Pons (tissue), 1 donor: ENCODE measurements at regions not wholly inside any gene's neighbourhood (a gene's known extent, or its start where the extent isn't known, plus 50 kb on each side); places are given as distances from the start of the nearest gene placed in this dataset.
"Not testable (repeated sequence)": the region's sequence is repeated elsewhere in the genome, so short reads cannot be mapped to it uniquely, and the experiment has no call there.

Experiments used
- DNase-seq: peaks from one replicate; pipeline ENCODE4 v3.0.0-alpha.2; 2016; ENCODE audit warnings: low spot score

GRCh38 chr11:134665571-134666270 lies 253.7 kb upstream of the B3GAT1 start:
- no peak for DNase-seq

- DNase-seq = no peak
These were observed 253.1 kb upstream of the B3GAT1 start for GRCh38 chr11:134665188-134665535.

GRCh38 chr11:134664447-134665187 lies 252.6 kb upstream of the B3GAT1 start:
- no peak for DNase-seq

GRCh38 chr11:134663506-134664313 lies 251.7 kb upstream of the B3GAT1 start:
- DNase-seq = no peak

GRCh38 chr11:134662629-134663360 lies 250.8 kb upstream of the B3GAT1 start:
- no peak for DNase-seq

GRCh38 chr11:134661660-134662059 lies 249.6 kb upstream of the B3GAT1 start:
- DNase-seq = no peak

- no peak for DNase-seq
These were observed 248.4 kb upstream of the B3GAT1 start for GRCh38 chr11:134660416-134660815.

- no peak for DNase-seq
These were observed 247.8 kb upstream of the B3GAT1 start for GRCh38 chr11:134659882-134660281.

- DNase-seq = no peak
These were observed 246.6 kb upstream of the B3GAT1 start for GRCh38 chr11:134658481-134659225.

GRCh38 chr11:134657631-134658030 lies 245.6 kb upstream of the B3GAT1 start:
- no peak for DNase-seq

- no peak for DNase-seq
These were observed 245.0 kb upstream of the B3GAT1 start for GRCh38 chr11:134656861-134657540.

GRCh38 chr11:134656086-134656840 lies 244.2 kb upstream of the B3GAT1 start:
- not testable (repeated sequence) for DNase-seq

GRCh38 chr11:134655189-134655989 lies 243.3 kb upstream of the B3GAT1 start:
- DNase-seq = no peak

GRCh38 chr11:134654161-134654915 lies 242.3 kb upstream of the B3GAT1 start:
- DNase-seq = no peak

- DNase-seq = no peak
These were observed 240.7 kb upstream of the B3GAT1 start for GRCh38 chr11:134652586-134653255.

GRCh38 chr11:134647066-134647743 lies 235.2 kb upstream of the B3GAT1 start:
- no peak for DNase-seq

- no peak for DNase-seq
These were observed 234.5 kb upstream of the B3GAT1 start for GRCh38 chr11:134646561-134646960.
